ENCODE measurements at regions not wholly inside any gene's neighbourhood (a gene's known extent, or its start where the extent isn't known, plus 50 kb on each side); places are given as distances from the start of the nearest gene placed in this dataset.
A peak's percentile ranks its signal among the peaks of the same experiment; 100 is the strongest.

- peaks cover 0 to 2% of the 10 kb centered on the region in 2 donors for H3K4me1 ChIP-seq (ENCODE audit: control insufficient read depth in 2 of 2, insufficient read depth in 1 of 2, low read depth in 1 of 2, low read length in 2 of 2)
- no peaks in the 10 kb centered on the region for H3K79me1 ChIP-seq (ENCODE audit: low read depth, low read length)
- no CpG with 5 or more reads among the region's 3 CpGs for WGBS, 2 donors (ENCODE audit: extremely low coverage in 2 of 2, insufficient read length in 2 of 2, insufficient replicate concordance in 1 of 2)
- no peaks in the 10 kb centered on the region for H3K36me3 ChIP-seq (replicated peaks in 1 of 2; ENCODE audit: control insufficient read depth in 2 of 2, insufficient read depth in 2 of 2, low read length in 2 of 2)
- no peak overlapping the region for H3K18ac ChIP-seq (ENCODE audit: low read length)
- no peak overlapping the region for H3K4me3 ChIP-seq (ENCODE audit: low read length in 2 of 2)
- H3K14ac ChIP-seq (ENCODE audit: low read length): no peak overlapping the region
- H2BK15ac ChIP-seq (ENCODE audit: low read length): no peak overlapping the region
- no peak overlapping the region for H3K9ac ChIP-seq (ENCODE audit: low read depth, low read length, poor library complexity)
- H2BK120ac ChIP-seq (ENCODE audit: low read depth, low read length): no peak overlapping the region
- no peak overlapping the region for H2AK5ac ChIP-seq (ENCODE audit: low read depth, low read length)
- H3K9me3 ChIP-seq (replicated peaks in 1 of 2; ENCODE audit: control insufficient read depth in 2 of 2, insufficient read depth in 1 of 2, low read depth in 1 of 2, low read length in 2 of 2): no peaks in the 10 kb centered on the region
- no peak for DNase-seq (ENCODE audit: low spot score)
- no peak overlapping the region for H3K27ac ChIP-seq (replicated peaks; ENCODE audit: low read length)
- no peak overlapping the region for H3K23ac ChIP-seq (ENCODE audit: low read depth, low read length, poor library complexity)
- no peak overlapping the region for H3K4me2 ChIP-seq (ENCODE audit: insufficient read depth, low read length, poor library complexity, severe bottlenecking)
- no peak overlapping the region for H4K91ac ChIP-seq (ENCODE audit: low read depth, low read length, poor library complexity)
- H2BK5ac ChIP-seq (ENCODE audit: low read length): no peak overlapping the region
- no peak overlapping the region for H2AFZ ChIP-seq (ENCODE audit: low read length)
- no peak overlapping the region for H4K8ac ChIP-seq (ENCODE audit: low read depth, low read length)
- H3K4ac ChIP-seq (ENCODE audit: low read length): no peak overlapping the region
- H3K27me3 ChIP-seq (ENCODE audit: control insufficient read depth in 3 of 3, insufficient read depth in 3 of 3, low read depth in 1 of 3, low read length in 3 of 3): no peaks in the 10 kb centered on the region
- H2BK12ac ChIP-seq (ENCODE audit: low read length): no peak overlapping the region
Measured at GRCh38 chr3:180138871-180139270, 102.1 kb upstream of the PEX5L start.

GRCh38 chr3:180142041-180142440 lies 105.3 kb upstream of the PEX5L start:
- Histone ChIP-seq H3K23ac (ENCODE audit: low read depth, low read length, poor library complexity) (no peak overlapping the region), H3K36me3 (replicated peaks in 1 of 2; ENCODE audit: control insufficient read depth in 2 of 2, insufficient read depth in 2 of 2, low read length in 2 of 2) (no peaks in the 10 kb centered on the region), H3K4me3 (ENCODE audit: low read length in 2 of 2) (no peak overlapping the region), H3K27me3 (ENCODE audit: control insufficient read depth in 3 of 3, insufficient read depth in 3 of 3, low read depth in 1 of 3, low read length in 3 of 3) (no peaks in the 10 kb centered on the region), H2AK5ac (ENCODE audit: low read depth, low read length) (no peak overlapping the region), H3K14ac (ENCODE audit: low read length) (no peak overlapping the region), H2BK12ac (ENCODE audit: low read length) (no peak overlapping the region), H3K9ac (ENCODE audit: low read depth, low read length, poor library complexity) (no peak overlapping the region), H2BK15ac (ENCODE audit: low read length) (no peak overlapping the region), H2BK5ac (ENCODE audit: low read length) (no peak overlapping the region), H3K9me3 (replicated peaks in 1 of 2; ENCODE audit: control insufficient read depth in 2 of 2, insufficient read depth in 1 of 2, low read depth in 1 of 2, low read length in 2 of 2) (no peaks in the 10 kb centered on the region), H4K91ac (ENCODE audit: low read depth, low read length, poor library complexity) (no peak overlapping the region), H3K79me1 (ENCODE audit: low read depth, low read length) (no peaks in the 10 kb centered on the region), H3K4me1 (ENCODE audit: control insufficient read depth in 2 of 2, insufficient read depth in 1 of 2, low read depth in 1 of 2, low read length in 2 of 2) (no peaks in the 10 kb centered on the region), H3K4ac (ENCODE audit: low read length) (no peak overlapping the region), H2BK120ac (ENCODE audit: low read depth, low read length) (no peak overlapping the region), H2AFZ (ENCODE audit: low read length) (no peak overlapping the region), H3K4me2 (ENCODE audit: insufficient read depth, low read length, poor library complexity, severe bottlenecking) (no peak overlapping the region), H4K8ac (ENCODE audit: low read depth, low read length) (no peak overlapping the region), H3K27ac (replicated peaks; ENCODE audit: low read length) (no peak overlapping the region), H3K18ac (ENCODE audit: low read length) (no peak overlapping the region)
- WGBS, 2 donors (ENCODE audit: extremely low coverage in 2 of 2, insufficient read length in 2 of 2, insufficient replicate concordance in 1 of 2): no CpG with 5 or more reads among the region's 2 CpGs
- no peak for DNase-seq (ENCODE audit: low spot score)

GRCh38 chr3:180142472-180142871 lies 105.7 kb upstream of the PEX5L start:
- Histone ChIP-seq H3K4me3 (ENCODE audit: low read length in 2 of 2) (no peak overlapping the region), H3K27ac (replicated peaks; ENCODE audit: low read length) (no peak overlapping the region), H4K8ac (ENCODE audit: low read depth, low read length) (no peak overlapping the region), H4K91ac (ENCODE audit: low read depth, low read length, poor library complexity) (no peak overlapping the region), H3K14ac (ENCODE audit: low read length) (no peak overlapping the region), H2BK120ac (ENCODE audit: low read depth, low read length) (no peak overlapping the region), H3K4ac (ENCODE audit: low read length) (no peak overlapping the region), H2AFZ (ENCODE audit: low read length) (no peak overlapping the region), H3K18ac (ENCODE audit: low read length) (no peak overlapping the region), H3K36me3 (replicated peaks in 1 of 2; ENCODE audit: control insufficient read depth in 2 of 2, insufficient read depth in 2 of 2, low read length in 2 of 2) (no peaks in the 10 kb centered on the region), H3K79me1 (ENCODE audit: low read depth, low read length) (no peaks in the 10 kb centered on the region), H2BK5ac (ENCODE audit: low read length) (no peak overlapping the region), H2BK15ac (ENCODE audit: low read length) (no peak overlapping the region), H3K4me1 (ENCODE audit: control insufficient read depth in 2 of 2, insufficient read depth in 1 of 2, low read depth in 1 of 2, low read length in 2 of 2) (no peaks in the 10 kb centered on the region), H2BK12ac (ENCODE audit: low read length) (no peak overlapping the region), H3K23ac (ENCODE audit: low read depth, low read length, poor library complexity) (no peak overlapping the region), H2AK5ac (ENCODE audit: low read depth, low read length) (no peak overlapping the region), H3K9me3 (replicated peaks in 1 of 2; ENCODE audit: control insufficient read depth in 2 of 2, insufficient read depth in 1 of 2, low read depth in 1 of 2, low read length in 2 of 2) (no peaks in the 10 kb centered on the region), H3K9ac (ENCODE audit: low read depth, low read length, poor library complexity) (no peak overlapping the region), H3K27me3 (ENCODE audit: control insufficient read depth in 3 of 3, insufficient read depth in 3 of 3, low read depth in 1 of 3, low read length in 3 of 3) (no peaks in the 10 kb centered on the region), H3K4me2 (ENCODE audit: insufficient read depth, low read length, poor library complexity, severe bottlenecking) (no peak overlapping the region)
- no peak for DNase-seq (ENCODE audit: low spot score)
- 100% methylated on average over 1 of the region's 4 CpGs; no CpG with 5 or more reads in 1 of the 2 donors for WGBS, 2 donors (ENCODE audit: extremely low coverage in 2 of 2, insufficient read length in 2 of 2, insufficient replicate concordance in 1 of 2)

GRCh38 chr3:180161770-180162169 lies 125.0 kb upstream of the PEX5L start:
- Histone ChIP-seq H3K14ac (ENCODE audit: low read length) (peak overlapping the region; percentile 71), H2BK15ac (ENCODE audit: low read length) (no peak overlapping the region), H4K8ac (ENCODE audit: low read depth, low read length) (no peak overlapping the region), H3K27ac (replicated peaks; ENCODE audit: low read length) (no peak overlapping the region), H3K18ac (ENCODE audit: low read length) (no peak overlapping the region), H2BK5ac (ENCODE audit: low read length) (no peak overlapping the region), H3K4me1 (ENCODE audit: control insufficient read depth in 2 of 2, insufficient read depth in 1 of 2, low read depth in 1 of 2, low read length in 2 of 2) (no peaks in the 10 kb centered on the region), H3K4me3 (ENCODE audit: low read length in 2 of 2) (no peak overlapping the region), H3K79me1 (ENCODE audit: low read depth, low read length) (no peaks in the 10 kb centered on the region), H3K4ac (ENCODE audit: low read length) (no peak overlapping the region), H3K36me3 (replicated peaks in 1 of 2; ENCODE audit: control insufficient read depth in 2 of 2, insufficient read depth in 2 of 2, low read length in 2 of 2) (no peaks in the 10 kb centered on the region), H3K23ac (ENCODE audit: low read depth, low read length, poor library complexity) (no peak overlapping the region), H3K9me3 (replicated peaks in 1 of 2; ENCODE audit: control insufficient read depth in 2 of 2, insufficient read depth in 1 of 2, low read depth in 1 of 2, low read length in 2 of 2) (no peaks in the 10 kb centered on the region), H2AK5ac (ENCODE audit: low read depth, low read length) (no peak overlapping the region), H2AFZ (ENCODE audit: low read length) (no peak overlapping the region), H3K9ac (ENCODE audit: low read depth, low read length, poor library complexity) (no peak overlapping the region), H2BK120ac (ENCODE audit: low read depth, low read length) (no peak overlapping the region), H3K27me3 (ENCODE audit: control insufficient read depth in 3 of 3, insufficient read depth in 3 of 3, low read depth in 1 of 3, low read length in 3 of 3) (no peaks in the 10 kb centered on the region), H3K4me2 (ENCODE audit: insufficient read depth, low read length, poor library complexity, severe bottlenecking) (no peak overlapping the region), H2BK12ac (ENCODE audit: low read length) (no peak overlapping the region), H4K91ac (ENCODE audit: low read depth, low read length, poor library complexity) (no peak overlapping the region)
- no peak for DNase-seq (ENCODE audit: low spot score)
- no CpG with 5 or more reads among the region's 9 CpGs for WGBS, 2 donors (ENCODE audit: extremely low coverage in 2 of 2, insufficient read length in 2 of 2, insufficient replicate concordance in 1 of 2)
